NCI-H1105 treated with DMSO at 0.1 percent for 48 hours (cell line): ENCODE measurements at regions not wholly inside any gene's neighbourhood (a gene's known extent, or its start where the extent isn't known, plus 50 kb on each side); places are given as distances from the start of the nearest gene placed in this dataset.
"Not testable (repeated sequence)": the region's sequence is repeated elsewhere in the genome, so short reads cannot be mapped to it uniquely, and the experiment has no call there.

Source experiments
- DNase-seq: peaks from one replicate; lab custom pipeline; 2025; lab: John Stamatoyannopoulos, UW

DNA sequence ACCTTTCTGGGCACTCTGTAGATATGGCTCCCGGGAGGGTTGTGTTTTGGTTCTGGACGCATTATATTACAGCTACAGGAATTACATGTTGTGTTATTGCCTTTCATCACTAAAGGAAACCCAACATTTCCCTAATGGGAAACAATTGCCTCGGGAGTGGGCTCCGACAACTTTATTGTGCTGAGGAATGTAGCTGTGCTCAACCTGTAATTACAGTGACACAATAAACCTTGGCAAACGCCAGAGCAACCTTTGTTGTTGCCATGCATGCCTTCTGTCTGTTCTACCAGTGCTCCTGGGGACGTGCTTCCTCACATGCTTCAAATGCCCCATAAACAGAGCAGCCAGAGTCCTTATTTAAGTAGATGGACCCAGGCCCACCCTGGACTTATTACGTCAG lies 182.4 kb downstream of the DIRAS2 start:
- DNase-seq: no peak

DNA sequence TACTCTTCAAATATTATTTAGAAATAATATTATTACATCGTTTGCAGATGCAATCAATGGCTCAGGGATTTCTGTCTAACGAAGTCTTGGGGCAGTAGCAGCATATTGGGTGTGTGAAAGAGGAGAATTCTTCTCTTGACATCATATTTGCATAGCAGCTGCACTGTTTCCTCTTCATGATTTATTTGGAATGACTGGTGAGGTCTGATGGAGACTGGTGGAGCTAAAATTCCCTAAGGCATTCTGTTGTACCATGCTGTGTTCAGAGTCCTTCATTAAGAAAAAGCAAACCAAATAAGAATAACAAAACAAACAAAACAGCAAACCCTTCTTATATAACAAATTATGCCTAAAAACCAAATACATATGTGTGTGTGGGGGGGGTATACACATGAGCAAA lies 177.6 kb downstream of the DIRAS2 start:
- peak; percentile 18 for DNase-seq

DNA sequence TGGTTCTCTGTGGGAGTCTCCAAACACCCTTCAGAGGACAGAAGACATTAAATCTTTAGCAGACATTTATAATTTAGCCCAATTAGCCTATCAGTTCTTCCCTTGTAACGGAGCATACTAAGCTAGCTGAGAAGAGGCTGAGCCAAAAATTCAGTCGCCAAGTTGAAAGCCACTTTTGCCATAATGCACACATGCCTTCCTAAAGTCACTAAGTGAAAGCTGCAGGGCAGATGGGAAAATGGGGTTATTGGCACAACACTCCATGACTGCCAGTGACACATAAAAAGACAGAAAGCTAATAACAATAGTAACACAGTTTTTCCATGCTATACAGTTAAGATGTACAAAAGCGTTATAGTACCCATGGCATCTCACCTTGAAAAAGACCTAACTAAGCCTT lies 176.2 kb downstream of the DIRAS2 start:
- no peak for DNase-seq

DNA sequence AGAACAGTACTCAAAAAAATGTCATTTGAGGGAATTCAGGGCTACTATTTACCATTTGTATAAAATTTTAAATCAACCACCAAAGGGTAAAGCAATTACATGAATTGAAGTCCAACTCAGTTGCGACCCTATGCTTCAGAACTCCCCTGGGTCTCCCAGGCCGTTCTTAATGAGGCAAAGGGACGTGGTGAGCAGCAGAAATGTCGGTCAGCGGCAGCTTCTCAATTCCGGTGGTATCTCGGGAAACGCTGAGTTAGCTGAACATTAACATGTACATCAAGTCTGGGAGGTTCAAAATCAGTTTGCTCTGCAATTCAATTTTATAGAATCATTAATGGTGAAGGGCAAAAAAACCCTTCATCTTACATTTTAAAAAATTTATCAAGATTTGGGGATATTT lies 173.2 kb downstream of the DIRAS2 start:
- DNase-seq: no peak

DNA sequence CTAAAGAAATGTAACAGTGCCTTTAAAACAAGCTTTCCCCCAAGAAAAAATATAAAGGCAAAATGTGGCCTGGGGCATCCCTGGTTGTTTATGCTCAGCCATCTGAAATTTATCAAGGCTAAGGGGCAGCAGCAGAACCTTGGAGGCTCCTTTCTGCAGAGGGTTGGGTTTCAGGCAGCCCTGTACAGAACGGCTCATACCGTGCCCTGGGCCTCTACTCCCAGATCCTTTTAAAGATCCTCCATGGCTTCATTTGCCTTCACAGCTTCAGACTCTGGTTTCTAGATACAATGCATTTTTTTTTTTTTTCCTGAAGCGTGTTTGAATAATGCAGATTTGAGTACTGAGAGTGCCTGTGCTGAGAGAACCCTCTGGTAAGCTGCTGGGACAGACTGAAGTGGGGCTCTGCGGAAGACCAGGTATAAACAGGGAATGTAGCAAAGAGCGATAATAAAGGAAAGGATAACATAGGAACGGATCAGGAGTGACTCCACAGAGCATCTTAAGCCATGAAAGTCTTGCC lies 172.7 kb downstream of the DIRAS2 start:
- DNase-seq: no peak

DNA sequence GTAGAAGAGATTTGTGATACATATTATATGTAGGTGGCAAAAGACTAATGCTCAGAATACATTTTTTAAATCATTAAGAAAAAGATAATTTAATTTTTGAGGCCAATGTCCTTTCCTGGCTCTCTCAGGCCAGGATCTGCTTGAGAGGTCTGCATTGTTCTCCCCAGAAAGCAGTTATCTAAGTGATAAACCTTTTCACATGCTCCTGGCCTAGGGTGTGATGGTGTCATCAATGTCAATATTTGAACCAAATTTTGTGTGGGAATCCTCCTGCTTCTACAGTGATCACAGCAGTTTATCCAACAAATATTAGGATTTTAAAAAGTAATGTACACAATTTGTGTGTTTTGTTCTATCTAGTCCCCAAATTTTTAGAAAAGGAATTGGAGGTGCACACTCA lies 166.6 kb downstream of the DIRAS2 start:
- no peak for DNase-seq

DNA sequence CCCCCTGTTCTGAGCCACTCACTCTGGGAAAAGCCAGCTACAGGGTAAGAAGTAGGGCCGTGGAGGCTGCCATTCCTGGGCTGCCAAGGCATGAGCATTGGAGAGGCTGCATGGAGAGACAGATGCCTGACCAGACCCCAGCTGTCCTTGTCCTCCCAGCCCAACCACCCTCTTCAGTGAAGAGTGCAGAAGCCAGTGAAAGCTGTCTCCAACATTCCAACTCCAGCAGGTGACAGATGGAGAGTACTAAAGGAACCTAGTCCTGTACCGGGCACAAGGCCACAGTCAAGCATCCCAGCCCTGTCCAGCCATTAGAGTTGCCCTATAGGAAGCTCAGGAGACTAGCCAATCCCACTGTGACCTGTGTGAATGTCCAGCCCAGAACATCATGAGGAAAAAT lies 165.1 kb downstream of the DIRAS2 start:
- no peak for DNase-seq

DNA sequence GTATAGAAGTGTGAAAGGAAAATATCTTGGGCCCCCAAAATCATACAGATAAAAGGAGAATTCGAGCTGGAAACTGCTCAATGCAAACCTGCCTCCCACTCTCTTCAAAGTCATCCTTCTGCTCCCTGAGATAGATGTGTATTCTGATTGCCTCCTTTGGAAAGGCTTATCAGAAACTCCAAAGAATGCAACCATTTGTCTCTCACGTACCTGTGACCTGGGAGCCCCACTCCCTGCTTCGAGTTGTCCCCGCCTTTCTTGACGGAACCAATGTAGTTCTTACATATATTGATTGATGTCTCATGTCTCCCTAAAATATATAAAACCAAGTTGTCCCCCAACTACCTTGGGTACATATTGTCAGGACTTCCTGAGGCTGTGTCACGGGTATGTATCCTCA lies 163.8 kb downstream of the DIRAS2 start:
- no peak for DNase-seq

DNA sequence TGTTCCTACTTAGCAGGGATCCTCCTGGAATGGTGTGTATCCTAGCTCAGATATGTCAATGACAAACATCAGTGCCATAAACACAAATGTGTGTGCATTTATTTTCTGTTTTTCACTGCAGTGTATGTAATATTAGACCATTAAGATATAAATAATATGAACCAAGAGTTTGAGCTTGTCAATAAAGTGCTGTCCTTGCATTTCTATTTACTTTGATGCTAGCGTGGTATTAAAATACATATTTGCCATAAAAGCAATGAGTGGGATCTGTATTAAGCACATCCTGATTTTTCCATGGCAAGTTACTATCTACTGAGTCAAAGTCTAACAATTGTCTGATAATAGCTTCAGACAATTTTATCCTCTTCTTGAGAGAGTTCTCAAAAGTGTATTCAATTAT lies 157.6 kb downstream of the DIRAS2 start:
- DNase-seq: no peak

DNA sequence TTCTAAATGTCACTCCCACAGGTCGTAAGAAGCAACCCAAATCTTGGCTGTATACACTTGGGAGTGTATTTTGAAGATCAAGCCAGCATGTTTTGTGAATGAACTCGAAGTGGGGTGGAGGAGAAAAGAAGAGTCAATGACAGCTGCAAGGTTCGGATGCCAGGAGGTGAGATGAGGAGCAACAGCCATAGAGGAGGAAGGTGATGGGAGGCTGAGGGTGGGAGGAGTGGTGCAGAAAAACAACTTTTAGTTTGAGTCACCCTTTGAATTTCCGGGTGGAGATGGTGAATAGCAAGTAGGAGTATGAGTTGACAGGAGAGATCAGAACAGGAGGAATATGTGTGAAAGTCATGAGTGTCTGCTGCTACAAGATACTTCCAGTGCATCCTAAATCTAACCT lies 153.6 kb downstream of the DIRAS2 start:
- no peak for DNase-seq

DNA sequence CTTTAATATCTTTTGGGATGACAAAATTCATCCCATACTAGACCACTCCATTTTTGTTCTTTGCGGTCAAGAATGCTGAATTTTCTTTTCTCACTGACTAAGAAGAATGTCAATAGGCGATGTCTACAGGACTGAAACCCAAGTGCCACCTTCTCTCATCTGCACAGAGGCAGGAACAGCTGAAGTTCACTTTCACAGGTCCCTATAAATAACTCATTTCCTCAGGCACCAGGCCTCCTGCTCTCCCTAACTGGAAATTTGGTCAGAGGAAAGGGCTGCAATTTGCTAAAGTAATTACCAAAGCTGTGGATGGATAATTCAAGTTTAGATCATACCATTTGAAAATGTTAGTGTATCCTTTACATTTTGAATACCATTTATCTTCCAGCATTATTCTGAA lies 142.9 kb downstream of the DIRAS2 start:
- DNase-seq: no peak

DNA sequence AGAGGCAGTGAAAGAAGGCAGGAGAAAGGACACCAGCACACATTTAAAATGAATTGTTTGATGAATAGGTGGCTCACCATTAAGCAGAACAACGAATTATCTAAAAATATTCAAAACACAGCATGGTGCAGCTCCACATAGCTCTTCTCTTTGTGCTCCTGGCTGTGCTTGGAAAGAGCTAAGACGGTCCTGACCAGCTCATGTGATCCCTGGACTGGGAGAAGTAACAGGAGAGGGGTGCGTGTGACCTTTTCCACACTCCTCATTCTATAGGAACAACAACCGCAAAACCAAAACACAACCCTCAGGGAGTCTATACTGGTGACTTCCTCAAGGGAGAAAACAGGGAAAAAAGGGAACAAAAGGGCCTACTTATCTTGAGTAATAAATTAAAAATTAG lies 140.5 kb downstream of the DIRAS2 start:
- no peak for DNase-seq

DNA sequence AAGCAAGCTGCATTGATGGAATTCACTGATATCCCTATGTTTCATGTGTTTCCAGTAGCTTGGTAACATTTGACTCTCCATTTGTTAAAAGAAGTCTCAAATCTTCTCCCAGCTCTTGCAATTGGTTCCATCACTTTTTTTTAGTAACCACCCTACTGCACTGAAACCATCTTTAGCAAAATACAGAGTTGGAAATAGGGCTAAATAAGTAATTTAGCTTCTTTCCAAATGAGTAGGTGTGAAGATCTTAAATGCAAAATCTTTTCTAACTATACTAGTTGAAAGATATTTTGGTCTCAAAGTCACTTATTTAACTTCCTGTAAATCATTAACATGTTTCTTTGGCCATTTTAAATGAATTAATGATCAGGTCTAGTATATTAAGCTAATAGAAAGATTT lies 138.1 kb downstream of the DIRAS2 start:
- no peak for DNase-seq

DNA sequence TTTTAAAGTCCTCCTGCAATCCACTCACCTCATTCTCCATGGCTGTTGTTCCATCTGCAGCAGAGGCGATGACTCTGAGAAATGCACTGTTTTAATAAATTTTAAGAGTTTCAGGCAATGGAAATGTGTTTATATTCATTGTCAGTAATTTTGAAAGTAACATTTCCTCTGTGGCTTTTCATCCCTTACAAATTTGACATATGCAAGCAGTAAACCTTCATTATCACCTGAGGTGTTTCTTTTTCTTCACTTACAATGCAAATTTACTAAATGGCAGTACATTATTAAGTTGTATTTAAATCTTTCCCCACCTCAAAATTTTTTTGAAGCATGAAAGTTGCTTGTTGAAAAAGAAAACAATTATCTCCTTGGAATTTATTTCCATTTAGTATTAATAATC lies 136.9 kb downstream of the DIRAS2 start:
- DNase-seq: no peak

DNA sequence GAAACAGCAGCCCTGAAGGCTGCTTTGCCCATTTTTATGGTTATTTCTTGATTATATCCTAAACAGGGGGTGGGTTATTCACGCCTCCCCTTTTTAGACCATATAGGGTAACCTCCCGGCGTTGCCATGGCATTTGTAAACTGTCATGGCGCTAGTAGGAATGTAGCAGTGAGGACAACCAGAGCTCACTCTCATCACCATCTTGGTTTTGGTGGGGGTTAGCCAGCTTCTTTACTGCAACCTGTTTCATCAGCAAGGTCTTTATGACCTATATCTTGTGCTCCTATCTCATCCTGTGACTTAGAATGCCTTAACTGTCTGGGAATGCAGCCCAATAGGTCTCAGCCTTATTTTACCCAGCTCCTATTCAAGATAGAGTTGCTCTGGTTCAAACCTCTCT lies 136.2 kb downstream of the DIRAS2 start:
- not testable (repeated sequence) for DNase-seq

DNA sequence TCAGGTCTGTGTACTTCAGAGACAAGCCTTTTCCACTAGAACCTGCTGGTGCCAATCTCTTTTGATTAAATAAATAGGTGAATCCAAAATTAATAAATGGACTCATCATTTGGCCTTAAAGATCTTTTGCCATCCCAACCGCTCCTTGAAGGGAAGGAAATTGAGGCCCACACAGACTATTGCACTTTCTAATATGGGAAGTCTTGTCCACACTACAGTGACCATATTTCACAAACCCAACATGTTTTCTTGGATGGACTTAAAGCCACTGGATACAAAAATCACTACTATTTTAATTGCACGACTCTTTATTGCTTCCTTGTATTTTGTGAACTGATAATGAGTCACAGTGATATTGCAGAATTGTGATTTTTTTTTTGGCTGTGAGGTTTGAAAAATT lies 135.0 kb downstream of the DIRAS2 start:
- no peak for DNase-seq

DNA sequence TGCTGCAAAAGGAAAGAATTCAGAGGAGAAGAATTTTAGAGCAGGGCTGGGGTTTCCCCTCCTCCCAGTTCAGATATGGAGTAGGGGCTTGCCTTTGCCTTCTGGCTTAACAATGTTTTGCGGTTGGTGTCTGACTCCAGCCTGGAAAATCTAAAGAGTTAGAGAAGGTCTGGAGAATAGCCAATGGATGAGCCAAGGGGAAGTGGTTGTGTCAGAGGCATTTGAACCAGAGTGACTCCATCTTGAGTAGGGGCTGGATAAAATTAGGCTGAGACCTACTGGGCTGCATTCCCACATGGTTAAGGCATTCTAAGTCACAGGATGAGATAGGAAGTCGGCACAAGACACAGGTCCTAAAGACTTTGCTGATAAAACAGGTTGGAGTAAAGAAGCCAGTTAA lies 133.7 kb downstream of the DIRAS2 start:
- DNase-seq: no peak

DNA sequence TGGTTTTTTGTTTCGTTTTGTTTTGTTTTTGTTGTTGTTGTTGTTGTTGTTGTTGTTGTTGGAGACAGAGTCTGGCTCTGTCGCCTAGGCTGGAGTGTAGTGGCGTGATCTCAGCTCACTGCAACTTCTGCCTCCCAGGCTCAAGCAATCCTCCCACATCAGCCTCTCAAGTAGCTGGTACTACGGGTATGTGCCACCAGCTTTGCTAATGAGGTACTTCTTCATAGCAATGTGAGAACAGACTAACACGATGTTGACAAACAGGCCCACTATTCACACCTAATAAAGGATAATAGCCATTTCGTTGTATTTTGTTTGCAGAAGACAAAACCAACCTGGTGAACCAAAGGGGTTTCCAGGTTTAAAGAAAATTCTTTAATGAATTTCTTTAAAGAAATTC lies 130.9 kb downstream of the DIRAS2 start:
- no peak for DNase-seq

DNA sequence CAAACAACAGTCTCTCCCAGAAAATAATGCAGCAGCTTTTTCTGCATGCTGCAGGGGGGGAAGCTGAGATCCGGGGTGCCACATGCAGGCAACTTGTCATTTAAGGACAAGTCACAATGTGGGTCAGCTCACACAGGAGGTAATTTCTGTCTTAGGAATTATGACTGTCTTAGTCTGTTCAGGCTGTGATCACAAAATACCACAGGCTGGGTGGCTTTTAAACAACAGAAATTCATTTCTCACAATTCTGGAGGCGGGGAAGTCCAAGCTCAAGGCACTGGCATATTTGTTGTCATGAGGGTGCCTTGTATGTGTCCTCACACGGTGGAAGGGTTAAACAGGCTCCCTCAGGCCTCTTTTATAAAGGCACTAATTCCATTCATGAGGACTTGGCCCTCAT lies 127.7 kb downstream of the DIRAS2 start:
- DNase-seq: no peak

DNA sequence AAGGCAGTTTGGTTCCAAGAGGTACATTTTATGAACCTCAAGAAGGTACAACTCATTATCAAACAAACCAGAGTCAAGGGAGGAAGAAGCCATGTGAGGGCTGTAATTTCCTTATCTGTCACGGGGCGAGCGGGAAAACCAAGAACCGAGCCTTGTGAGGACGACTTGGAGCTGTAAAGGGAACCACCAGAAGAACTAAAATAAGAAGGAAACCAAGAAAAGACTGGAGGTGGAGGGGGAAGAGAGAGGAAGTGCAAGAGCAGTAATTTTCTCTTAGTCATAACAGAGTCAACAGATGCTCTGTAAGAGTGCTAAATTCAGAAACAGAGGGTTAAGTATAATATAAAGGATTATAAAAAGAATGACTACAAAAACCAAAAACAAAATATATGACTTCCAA lies 127.1 kb downstream of the DIRAS2 start:
- no peak for DNase-seq

DNA sequence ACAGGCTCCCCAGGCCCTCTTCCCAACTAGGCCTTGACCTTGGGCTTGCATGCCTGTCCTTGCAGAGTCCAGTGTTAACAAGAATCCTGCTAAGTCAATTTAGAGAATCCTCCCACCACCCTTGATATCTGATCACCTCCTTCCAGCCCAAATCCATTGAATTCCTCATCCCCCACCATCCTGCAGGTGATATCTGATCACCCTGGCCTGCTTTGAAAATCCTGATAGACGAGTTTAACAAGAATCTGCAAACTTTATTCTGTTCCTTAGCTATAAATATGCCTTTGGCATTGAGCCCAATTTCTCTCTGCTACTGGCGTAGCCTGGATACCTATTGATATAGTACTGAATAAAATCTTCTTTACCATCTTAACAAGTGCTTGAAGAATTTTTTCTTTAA lies 125.5 kb downstream of the DIRAS2 start:
- peak; percentile 11 for DNase-seq

DNA sequence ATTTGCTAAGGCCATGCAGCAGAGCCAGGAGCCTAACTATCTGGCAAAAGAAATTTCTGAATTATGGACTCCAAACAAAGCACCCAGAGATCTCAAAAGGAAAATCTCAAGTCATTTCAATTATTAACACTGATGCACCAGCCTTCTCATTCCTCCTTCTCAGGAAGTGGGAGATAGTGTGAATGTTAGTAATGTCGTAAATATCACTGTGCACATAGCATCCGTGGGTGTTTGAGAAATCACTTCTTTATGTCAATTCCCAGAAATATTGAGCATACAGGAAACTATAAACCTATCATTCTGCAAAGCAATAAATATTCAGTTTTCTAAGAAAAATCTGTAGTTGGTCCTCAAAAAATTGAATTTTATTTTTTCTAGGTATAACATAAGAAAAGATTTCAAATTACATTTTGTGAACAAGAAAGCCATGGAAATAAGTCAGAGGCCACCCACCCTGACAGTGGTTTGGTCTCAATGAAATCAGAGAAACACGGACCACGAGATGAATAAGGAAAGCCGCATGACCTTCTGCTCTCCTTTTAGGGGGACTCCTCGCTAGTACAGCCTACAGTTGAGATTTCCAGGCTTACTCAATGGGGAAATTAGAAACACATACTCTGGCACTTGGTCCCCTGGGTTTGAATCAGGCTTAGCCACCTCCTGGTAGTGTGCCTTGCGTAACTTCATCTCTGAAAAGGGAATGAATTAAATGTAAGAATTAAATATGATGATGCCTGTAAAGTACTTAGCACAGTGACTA lies 120.6 kb downstream of the DIRAS2 start:
- no peak for DNase-seq

DNA sequence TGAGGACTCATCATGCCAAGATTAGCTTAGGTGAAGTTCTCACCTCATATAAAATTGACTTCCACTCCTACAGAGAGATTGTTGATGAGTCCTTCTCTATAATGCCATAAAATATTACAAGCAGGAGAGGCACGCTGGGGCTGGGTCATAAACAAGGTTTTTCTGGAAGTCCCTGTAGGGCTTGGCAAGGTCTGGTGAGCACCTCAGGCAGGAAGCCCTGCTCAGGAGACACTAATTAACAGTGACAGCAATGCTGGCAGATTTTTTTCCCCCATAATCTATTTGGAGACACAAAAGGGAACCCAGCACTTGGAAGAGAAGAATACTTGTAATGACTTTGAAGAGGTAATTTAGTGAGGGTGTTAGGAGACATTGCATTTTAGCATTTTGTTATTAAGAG lies 118.7 kb downstream of the DIRAS2 start:
- peak; percentile 55 for DNase-seq

DNA sequence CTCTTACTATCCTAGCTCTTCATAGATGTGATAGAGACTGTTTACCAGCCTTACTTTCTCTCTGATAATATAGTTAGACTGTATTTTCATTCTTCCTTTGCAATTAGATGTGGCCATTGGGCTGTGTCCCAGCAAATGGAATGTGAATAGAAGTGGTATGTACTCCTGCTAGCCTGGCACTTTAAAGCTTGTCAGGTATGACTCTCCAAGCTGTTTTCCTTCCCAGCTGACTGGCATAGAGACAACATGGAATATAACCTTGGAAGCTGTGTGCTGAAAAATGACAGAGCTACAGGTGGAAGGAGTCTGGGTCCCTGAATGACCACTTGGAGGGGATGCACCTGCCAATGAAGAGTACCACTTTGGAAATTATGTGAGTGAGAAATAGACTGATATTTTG lies 116.2 kb downstream of the DIRAS2 start:
- peak; percentile 30 for DNase-seq
